ENCODE measurements at regions not wholly inside any gene's neighbourhood (a gene's known extent, or its start where the extent isn't known, plus 50 kb on each side); places are given as distances from the start of the nearest gene placed in this dataset.
A peak's percentile ranks its signal among the peaks of the same experiment; 100 is the strongest.

GRCh38 chr19:56966697-56967299 is 126.3 kb upstream of the PEG3 start:
- TF ChIP-seq CTCF (IDR thresholded peaks at IDR 0.05) (no peak), POLR2A (IDR thresholded peaks at IDR 0.05) (peak; percentile 20), EP300 (IDR thresholded peaks at IDR 0.05) (no peak)
